ENCODE measurements at regions not wholly inside any gene's neighbourhood (a gene's known extent, or its start where the extent isn't known, plus 50 kb on each side); places are given as distances from the start of the nearest gene placed in this dataset.

DNA sequence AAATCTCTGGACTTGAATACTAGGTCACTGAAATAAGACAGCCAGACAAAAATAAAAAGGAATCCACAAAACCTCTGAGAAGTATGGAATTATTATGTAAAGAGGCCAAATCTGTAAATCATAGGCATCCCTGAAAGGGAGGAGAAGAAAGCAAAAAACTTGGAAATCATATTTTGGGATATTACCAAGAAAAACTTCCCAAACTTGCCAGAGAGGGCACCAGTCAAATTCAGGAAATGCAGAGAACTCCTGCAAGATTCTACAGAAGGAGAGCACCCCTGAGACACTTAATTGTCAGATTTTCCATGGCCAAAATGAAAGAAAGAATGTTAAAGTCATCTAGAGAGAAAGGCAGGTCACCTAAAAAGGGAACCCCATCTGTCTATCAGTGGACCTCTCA lies 862.3 kb upstream of the PRMT6 start:
- Histone ChIP-seq H3K9me3 (ENCODE audit: control insufficient read depth, low read depth, low read length) (no peaks in the 10 kb centered on the region), H3K27me3 (ENCODE audit: insufficient read depth, low read length) (no peaks in the 10 kb centered on the region), H4K5ac (ENCODE audit: insufficient read length, low read depth, low read length) (no peak overlapping the region), H2BK12ac (ENCODE audit: insufficient read length, low read depth, low read length) (no peak overlapping the region), H2BK5ac (ENCODE audit: insufficient read length, low read length) (no peak overlapping the region), H3K79me2 (ENCODE audit: insufficient read depth, low read length) (no peaks in the 10 kb centered on the region), H3K23ac (ENCODE audit: insufficient read length, low read depth, low read length) (no peak overlapping the region), H2BK15ac (ENCODE audit: low read depth, low read length) (no peak overlapping the region), H2BK120ac (ENCODE audit: low read depth, low read length, poor library complexity, severe bottlenecking) (no peak overlapping the region), H3K27ac (ENCODE audit: insufficient read length, low read depth, low read length) (no peak overlapping the region), H3K56ac (ENCODE audit: insufficient read length, low read depth, low read length) (no peak overlapping the region), H2AFZ (ENCODE audit: low read length) (no peak overlapping the region), H4K91ac (ENCODE audit: insufficient read length, low read depth, low read length) (no peak overlapping the region), H3K4me1 (ENCODE audit: insufficient read depth, low read length) (no peaks in the 10 kb centered on the region), H4K8ac (replicated peaks; ENCODE audit: insufficient read length, low read depth, low read length) (no peak overlapping the region), H3K14ac (ENCODE audit: insufficient read depth, low read length) (no peak overlapping the region), H3K9ac (ENCODE audit: extremely low read depth, insufficient read length, low read length) (no peak overlapping the region), H3K79me1 (ENCODE audit: insufficient read depth, low read depth, low read length, poor library complexity, severe bottlenecking) (no peaks in the 10 kb centered on the region), H4K20me1 (ENCODE audit: control insufficient read depth, insufficient read depth, insufficient read length) (no peaks in the 10 kb centered on the region), H2AK5ac (ENCODE audit: insufficient read length, low read length) (no peak overlapping the region), H2BK20ac (ENCODE audit: low read depth, low read length, poor library complexity, severe bottlenecking) (no peak overlapping the region), H3K18ac (ENCODE audit: insufficient read length, low read depth, low read length) (no peak overlapping the region), H3K4ac (ENCODE audit: low read depth, low read length) (no peak overlapping the region), H3T11ph (ENCODE audit: low read length) (no peak overlapping the region), H3K23me2 (ENCODE audit: insufficient read length, low read depth, low read length, poor library complexity, severe bottlenecking) (no peaks in the 10 kb centered on the region), H3K4me2 (ENCODE audit: insufficient read depth, insufficient read length, low read length) (no peak overlapping the region)
- H3K27me3 Mint-ChIP-seq (ENCODE audit: low read depth): no peaks in the 10 kb centered on the region; the same call in 1 of the 2 replicates
- H3K9me3 Mint-ChIP-seq: peaks cover 6 to 16% of the 10 kb centered on the region in 2 experiments; a peak in 4 of 5 replicates
- peaks cover 0 to 5% (median 2%) of the 10 kb centered on the region in 3 experiments; a peak in 4 of 7 replicates for H3K36me3 Mint-ChIP-seq (ENCODE audit: insufficient read depth in 1 of 3, low read depth in 3 of 3)
- H3K4me3 Mint-ChIP-seq: no peak overlapping the region
- DNase-seq: no peak
- no peaks in the 10 kb centered on the region for H3K4me1 Mint-ChIP-seq
- peak; percentile 48; the same call in 2 of the 3 replicates for TF ChIP-seq CTCF (conservative IDR thresholded peaks at IDR 0.05)
- no peak overlapping the region for H3K27ac Mint-ChIP-seq

Measured in H9 (cell line).